Natural killer cell (primary cell): ENCODE measurements at regions not wholly inside any gene's neighbourhood (a gene's known extent, or its start where the extent isn't known, plus 50 kb on each side); places are given as distances from the start of the nearest gene placed in this dataset.

Experiments used
- ATAC-seq, 3 donors: fragments of 150-1000 bp in 2 of 3; fragments of 200-7000 bp in 1 of 3; cut with Tn5 transposase; 1 replicate in 1 of 3; 2 replicates in 2 of 3; pipeline ENCODE4 v1.10.0; 2021; ENCODE audit warnings: mild to moderate bottlenecking in 2 of 3, moderate library complexity in 2 of 3
- DNase-seq, 2 donors: peaks; one replicate each; pipeline versions ENCODE4 v3.0.0 to v3.0.0-alpha.2; 2013 to 2021; ENCODE audit warnings: mixed read lengths in 1 of 2
- H3K27ac ChIP-seq: one replicate; pipeline ENCODE4 v1.5.1; 2013; ENCODE audit warnings: mild to moderate bottlenecking, low read length
- H3K27me3 ChIP-seq: one replicate; pipeline ENCODE4 v1.6.1; 2013; ENCODE audit warnings: low read length; ENCODE audit not compliant: control insufficient read depth, insufficient read depth
- H3K36me3 ChIP-seq: one replicate; pipeline ENCODE4 v1.6.1; 2013; ENCODE audit warnings: low read length; ENCODE audit not compliant: control insufficient read depth, insufficient read depth
- H3K4me1 ChIP-seq: one replicate; pipeline ENCODE4 v1.6.1; 2013; ENCODE audit warnings: low read length; ENCODE audit not compliant: control insufficient read depth, insufficient read depth
- H3K4me3 ChIP-seq: one replicate; pipeline ENCODE4 v1.5.1; 2013; ENCODE audit warnings: low read length
- H3K9me3 ChIP-seq: one replicate; pipeline ENCODE4 v1.6.1; 2013; ENCODE audit warnings: low read length; ENCODE audit not compliant: control insufficient read depth, insufficient read depth
- H3K27ac Mint-ChIP-seq, 2 donors: one replicate each; pipeline ENCODE4 v1.8.0; 2022; ENCODE audit warnings: mild to moderate bottlenecking in 2 of 2, mixed read lengths in 2 of 2, moderate library complexity in 1 of 2
- H3K27me3 Mint-ChIP-seq, 2 donors: one replicate each; pipeline ENCODE4 v1.8.0; 2022; ENCODE audit warnings: low read depth in 2 of 2, mixed read lengths in 2 of 2
- H3K36me3 Mint-ChIP-seq: one replicate; pipeline ENCODE4 v1.8.0; 2022; ENCODE audit warnings: mixed read lengths
- H3K4me1 Mint-ChIP-seq, 2 donors: one replicate each; pipeline ENCODE4 v1.8.0; 2022; ENCODE audit warnings: mixed read lengths in 2 of 2
- H3K4me3 Mint-ChIP-seq: one replicate; pipeline ENCODE4 v1.8.0; 2022; ENCODE audit warnings: mild to moderate bottlenecking, moderate library complexity, mixed read lengths
- H3K9me3 Mint-ChIP-seq, 2 donors: one replicate each; pipeline ENCODE4 v1.8.0; 2022; ENCODE audit warnings: mixed read lengths in 2 of 2
- CTCF ChIP-seq: fragments of 200-600 bp; IDR thresholded peaks from one replicate; pipeline ENCODE4 v1.8.0; 2022; ENCODE audit warnings: antibody characterized with exemption
- WGBS: methylation state at CpG from one replicate; pipeline ENCODE4 v1.1.7; 2013; ENCODE audit warnings: missing lambda C conversion rate; ENCODE audit not compliant: insufficient coverage; 5-methylcytosine and 5-hydroxymethylcytosine counted together
- intact Hi-C: fragments of 100-400 bp; cut with micrococcal nuclease; formaldehyde crosslinking; loops from one replicate; pipeline ENCODE4 v1.14.2; 2022

GRCh38 chr11:96763244-96763643, 373.4 kb downstream of the JRKL start:
- TF ChIP-seq CTCF = no peak
- Mint-ChIP-seq H3K36me3 (no peaks in the 10 kb centered on the region), H3K27me3 (no peaks in the 10 kb centered on the region), H3K4me1 (no peaks in the 10 kb centered on the region), H3K9me3 (peaks cover 25% of the 10 kb centered on the region in 2 donors), H3K27ac (no peak overlapping the region), H3K4me3 (no peak overlapping the region)
- Histone ChIP-seq H3K9me3 (no peaks in the 10 kb centered on the region), H3K4me3 (no peak overlapping the region), H3K27ac (no peak overlapping the region), H3K4me1 (no peaks in the 10 kb centered on the region), H3K27me3 (no peaks in the 10 kb centered on the region), H3K36me3 (no peaks in the 10 kb centered on the region)
- intact Hi-C loops = no loop called here
- WGBS = 89% methylated on average over 2 of the region's 3 CpGs
- ATAC-seq = no peak
- DNase-seq = no peak

- Histone ChIP-seq H3K4me1 (no peaks in the 10 kb centered on the region), H3K27me3 (no peaks in the 10 kb centered on the region), H3K4me3 (no peak overlapping the region), H3K9me3 (no peaks in the 10 kb centered on the region), H3K27ac (no peak overlapping the region), H3K36me3 (no peaks in the 10 kb centered on the region)
- H3K4me1 Mint-ChIP-seq = no peaks in the 10 kb centered on the region
- H3K27ac Mint-ChIP-seq = no peak overlapping the region
- no peak for TF ChIP-seq CTCF
- DNase-seq (no peak), ATAC-seq (no peak)
- H3K36me3 Mint-ChIP-seq = no peaks in the 10 kb centered on the region
- no peak overlapping the region for H3K4me3 Mint-ChIP-seq
- intact Hi-C loops = no loop called here
- H3K27me3 Mint-ChIP-seq = no peaks in the 10 kb centered on the region
- peaks cover 17 to 21% of the 10 kb centered on the region in 2 donors for H3K9me3 Mint-ChIP-seq
These were observed 388.5 kb downstream of the JRKL start for GRCh38 chr11:96778272-96778671.

GRCh38 chr11:96779030-96779429, 389.2 kb downstream of the JRKL start:
- H3K9me3 Mint-ChIP-seq = peaks cover 17 to 21% of the 10 kb centered on the region in 2 donors
- TF ChIP-seq CTCF = no peak
- ATAC-seq = no peak

GRCh38 chr11:96781082-96781481, 391.3 kb downstream of the JRKL start:
- H3K36me3 ChIP-seq = no peaks in the 10 kb centered on the region
- intact Hi-C loops = no loop called here
- no peak for DNase-seq
- H3K27ac ChIP-seq = no peak overlapping the region
- no peaks in the 10 kb centered on the region for H3K4me1 ChIP-seq
- H3K9me3 ChIP-seq = no peaks in the 10 kb centered on the region
- ATAC-seq = no peak
- no peak for TF ChIP-seq CTCF
- Mint-ChIP-seq H3K4me3 (no peak overlapping the region), H3K9me3 (peaks cover 17 to 21% of the 10 kb centered on the region in 2 donors), H3K4me1 (no peaks in the 10 kb centered on the region), H3K27ac (no peak overlapping the region), H3K27me3 (no peaks in the 10 kb centered on the region), H3K36me3 (no peaks in the 10 kb centered on the region)
- H3K4me3 ChIP-seq = no peak overlapping the region
- H3K27me3 ChIP-seq = no peaks in the 10 kb centered on the region
- WGBS = 60% methylated on average over 1 of the region's 1 CpG

More at GRCh38 chr11:96779030-96779429, 389.2 kb downstream of the JRKL start:
- Mint-ChIP-seq H3K27ac (no peak overlapping the region), H3K4me3 (no peak overlapping the region), H3K4me1 (no peaks in the 10 kb centered on the region), H3K36me3 (no peaks in the 10 kb centered on the region), H3K27me3 (no peaks in the 10 kb centered on the region)
- intact Hi-C loops = loop anchor here (1.0 kb wide), 1 partner anchor 11 kb away; no protein-coding TSS in a partner anchor
- Histone ChIP-seq H3K4me3 (no peak overlapping the region), H3K27ac (no peak overlapping the region), H3K36me3 (no peaks in the 10 kb centered on the region), H3K9me3 (no peaks in the 10 kb centered on the region), H3K27me3 (no peaks in the 10 kb centered on the region), H3K4me1 (no peaks in the 10 kb centered on the region)
- no peak for DNase-seq
